NCI-H82 (cell line): ENCODE measurements at regions not wholly inside any gene's neighbourhood (a gene's known extent, or its start where the extent isn't known, plus 50 kb on each side); places are given as distances from the start of the nearest gene placed in this dataset.

Source experiments
- DNase-seq: peaks from one replicate; lab custom pipeline; 2025; lab: John Stamatoyannopoulos, UW

DNA sequence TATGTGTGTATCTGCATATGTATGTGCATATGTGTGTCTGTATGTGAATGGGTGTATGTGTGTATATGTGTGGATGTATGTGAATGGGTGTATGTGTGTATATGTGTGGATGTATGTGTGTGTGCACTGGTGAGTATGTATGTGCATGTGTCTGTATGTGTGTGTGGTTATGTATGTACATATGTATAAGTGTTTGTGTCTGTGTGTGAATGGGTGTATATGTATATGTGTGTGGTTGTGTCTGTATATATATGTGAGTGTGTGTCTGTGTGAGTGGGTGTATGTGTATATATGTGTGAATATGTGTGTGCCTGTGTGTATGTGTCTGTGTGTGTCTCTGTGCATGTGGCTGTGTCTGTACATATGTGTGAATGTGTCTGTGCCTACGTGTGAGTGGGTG lies 748.4 kb upstream of the HS6ST1 start:
- no peak for DNase-seq

GRCh38 chr2:129067953-129068352 lies 749.3 kb upstream of the HS6ST1 start:
- no peak for DNase-seq

DNA sequence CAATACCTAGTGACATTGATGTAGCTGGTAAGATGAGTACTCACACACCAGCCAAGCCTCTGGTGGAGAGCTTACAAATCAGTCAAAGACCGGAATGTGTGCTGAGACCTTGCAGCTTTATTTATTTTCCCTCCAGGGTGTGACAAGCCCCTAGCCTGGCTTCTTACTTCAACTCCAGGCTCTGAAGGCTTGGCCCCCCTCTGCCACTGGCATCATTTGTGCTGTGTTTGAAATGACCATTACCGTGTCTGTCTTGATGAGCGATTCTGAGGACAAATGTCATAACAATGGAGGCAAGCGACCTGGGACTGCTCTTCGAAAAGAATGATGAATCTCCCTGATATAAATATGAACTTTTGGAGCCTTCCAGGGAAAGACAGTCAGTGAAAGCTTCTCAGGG lies 749.9 kb upstream of the HS6ST1 start:
- DNase-seq = no peak

DNA sequence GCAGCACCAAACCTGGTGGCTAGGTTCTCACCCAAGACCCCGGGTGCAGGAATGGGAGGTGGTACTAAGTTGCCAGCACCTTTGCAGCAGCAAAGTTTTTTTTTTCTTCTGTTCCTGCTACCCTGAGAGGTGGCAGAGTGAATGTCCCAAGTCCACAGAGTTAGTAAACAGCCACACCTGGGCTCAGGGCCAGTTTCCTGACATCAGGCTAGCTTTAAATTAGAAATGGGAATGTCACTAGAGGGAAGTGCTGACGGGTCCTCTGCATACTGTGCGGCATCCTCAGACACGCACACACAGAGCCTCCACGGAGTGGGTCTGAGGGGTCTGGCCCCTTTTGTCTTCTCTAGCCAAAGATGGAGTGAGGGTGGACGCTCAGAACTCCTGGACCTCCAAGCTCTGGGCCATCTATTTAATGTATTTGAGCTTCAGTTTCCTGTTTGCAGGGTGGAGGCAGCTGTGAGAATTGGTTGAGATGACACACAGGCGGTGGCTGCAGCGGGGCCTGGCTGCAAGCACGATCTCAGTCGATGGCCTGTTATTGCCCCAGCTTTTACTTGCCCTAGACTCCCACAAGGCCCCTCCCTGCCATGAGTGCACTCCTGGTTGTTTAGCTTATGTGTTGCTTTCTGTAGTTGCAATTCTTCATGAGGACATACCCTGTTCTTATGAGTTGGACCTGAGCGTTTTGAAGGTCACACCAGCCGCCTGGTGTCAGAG lies 751.4 kb upstream of the HS6ST1 start:
- no peak for DNase-seq

GRCh38 chr2:129070663-129071062 lies 752.0 kb upstream of the HS6ST1 start:
- DNase-seq = no peak

- no peak for DNase-seq
Measured at GRCh38 chr2:129071531-129071930, 752.9 kb upstream of the HS6ST1 start.

GRCh38 chr2:129074298-129074920 lies 755.7 kb upstream of the HS6ST1 start:
- DNase-seq = no peak

GRCh38 chr2:129078548-129078947 lies 759.9 kb upstream of the HS6ST1 start:
- no peak for DNase-seq

DNA sequence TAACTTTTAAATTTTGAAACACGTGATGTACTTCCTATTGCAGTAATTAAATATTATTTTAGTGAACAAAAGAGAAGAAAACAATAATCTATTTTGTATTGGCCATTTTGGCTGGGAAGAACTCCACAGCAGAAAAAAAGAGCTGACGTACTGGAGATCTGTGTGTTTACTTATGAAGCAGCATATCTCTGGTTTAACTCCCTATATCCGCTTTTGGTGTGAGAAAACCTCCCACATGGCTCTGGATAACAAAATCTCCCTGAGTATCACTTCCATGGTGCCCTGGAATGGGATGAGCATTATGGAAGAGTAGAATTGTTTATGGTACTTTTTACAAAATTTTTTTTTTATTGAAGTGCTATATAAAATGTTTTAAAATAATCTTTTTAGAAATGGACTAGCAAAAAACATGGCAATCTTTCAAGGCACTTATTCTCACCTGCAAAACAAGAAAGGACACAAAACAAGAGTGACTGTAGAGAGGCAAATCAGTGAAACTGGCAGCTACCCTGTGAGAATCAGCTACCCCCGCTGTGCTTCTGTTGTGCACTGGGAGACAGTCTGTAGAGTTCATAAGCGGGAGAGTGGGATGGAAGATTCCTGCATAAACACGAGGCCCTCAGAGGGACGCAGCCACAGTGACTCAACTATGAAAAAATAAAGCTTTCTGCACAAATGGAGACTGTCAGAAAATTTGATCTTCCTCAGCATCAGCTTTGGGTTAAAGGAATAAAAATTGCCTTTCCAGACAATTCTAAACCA lies 762.2 kb upstream of the HS6ST1 start:
- DNase-seq = no peak

DNA sequence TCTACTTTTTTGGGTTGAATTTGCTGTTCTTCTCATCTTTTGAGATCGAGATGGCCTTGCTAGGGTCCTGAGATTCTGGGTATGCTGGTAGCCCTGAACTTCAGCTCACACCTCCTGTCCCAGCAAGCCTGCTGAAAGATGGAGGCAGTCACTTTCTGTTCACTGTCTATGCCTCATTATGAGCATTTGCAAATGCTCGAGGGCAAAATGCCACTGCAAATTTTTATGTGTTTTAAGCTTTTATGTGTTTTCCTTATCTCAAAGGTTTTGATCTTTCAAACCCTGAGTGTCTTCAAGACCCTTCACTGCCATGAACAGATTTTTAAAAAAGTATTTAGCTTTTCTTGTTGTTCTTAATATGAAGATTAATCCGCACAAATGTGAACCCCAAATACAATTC lies 766.7 kb upstream of the HS6ST1 start:
- DNase-seq = no peak

GRCh38 chr2:129087133-129087813 lies 768.6 kb upstream of the HS6ST1 start:
- DNase-seq = no peak

GRCh38 chr2:129091620-129092019 lies 773.0 kb upstream of the HS6ST1 start:
- DNase-seq = no peak

DNA sequence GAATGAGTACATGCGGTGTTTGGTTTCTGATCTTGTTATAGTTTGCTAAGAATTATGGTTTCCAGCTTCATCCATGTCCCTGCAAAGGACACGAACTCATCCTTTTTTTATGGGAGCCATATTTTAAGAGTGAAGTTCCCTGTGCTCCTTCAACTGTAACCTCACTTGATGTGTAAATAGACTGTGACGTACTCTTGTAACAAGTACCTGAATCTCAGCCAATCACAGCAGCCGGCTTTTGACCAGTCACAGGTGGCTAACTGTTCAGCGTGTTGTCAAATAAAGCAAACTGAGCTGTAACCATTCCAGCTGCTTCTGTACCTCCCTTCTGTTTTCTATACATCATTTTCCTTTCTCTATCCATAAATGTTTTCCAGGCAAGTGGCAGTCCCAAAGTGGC lies 774.3 kb upstream of the HS6ST1 start:
- peak; percentile 35 for DNase-seq

DNA sequence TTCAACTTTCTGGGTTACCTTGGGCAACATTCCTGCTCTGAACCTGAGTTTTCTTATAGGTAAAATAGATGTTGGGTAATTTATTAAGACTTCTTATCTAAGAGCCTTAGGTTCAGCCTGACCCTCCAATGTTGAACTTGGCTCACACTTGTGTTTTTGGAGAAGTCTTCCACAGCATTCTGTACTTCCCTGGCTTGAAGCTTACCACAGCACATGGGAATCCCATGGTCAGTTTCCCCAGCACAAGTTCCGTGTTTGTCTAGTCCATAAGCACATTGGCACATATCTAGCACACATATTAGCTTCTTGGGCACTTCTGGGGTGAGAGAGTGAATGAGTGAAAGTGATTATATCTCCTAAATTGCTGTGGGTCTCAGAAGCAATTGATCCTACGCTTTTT lies 782.5 kb upstream of the HS6ST1 start:
- DNase-seq = no peak

DNA sequence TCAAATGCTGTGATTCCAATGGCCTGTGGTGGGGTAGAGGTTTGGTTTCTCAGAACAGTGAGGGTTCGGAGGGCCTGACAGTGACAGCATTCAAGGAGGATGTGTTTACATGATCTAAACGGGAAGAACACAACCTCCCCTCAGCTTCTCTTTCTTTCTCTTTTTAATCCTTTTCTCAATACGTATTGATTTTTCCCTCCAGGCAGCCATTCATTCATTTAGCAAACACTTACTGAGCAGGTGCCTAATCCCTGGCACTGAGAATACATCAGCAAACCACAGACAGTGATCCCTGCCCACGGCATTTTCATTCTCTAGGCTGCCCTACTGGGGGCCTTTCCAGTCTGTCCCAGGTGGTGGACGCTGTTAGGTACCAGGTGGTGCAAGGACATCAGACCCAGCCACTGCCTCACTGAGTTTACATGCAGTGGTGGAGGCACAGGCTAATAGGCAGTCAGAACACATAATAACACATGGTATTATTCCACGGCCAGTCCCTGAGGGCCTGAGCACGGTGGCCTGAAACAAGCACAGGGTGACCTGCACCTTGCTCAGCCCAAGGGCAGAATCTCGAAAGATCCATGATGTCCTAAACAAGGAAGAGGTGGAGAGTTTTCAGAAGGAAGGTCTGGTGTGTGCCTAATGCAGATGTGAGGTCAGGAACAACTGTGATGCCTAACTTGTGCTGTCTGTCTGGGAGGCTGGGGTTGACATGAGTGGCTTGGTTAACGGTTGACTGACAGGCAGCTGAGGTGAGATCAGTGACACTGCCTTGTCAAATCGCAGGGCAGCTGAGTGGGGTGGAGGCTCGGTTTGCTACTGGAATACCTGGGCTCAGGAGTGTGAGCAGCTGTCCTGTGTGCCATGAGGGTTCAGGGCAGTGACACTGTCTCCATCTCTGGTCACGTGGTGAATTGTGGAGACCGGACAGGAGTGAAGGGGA lies 785.5 kb upstream of the HS6ST1 start:
- DNase-seq = peak; percentile 34

GRCh38 chr2:129112181-129112580 lies 793.5 kb upstream of the HS6ST1 start:
- no peak for DNase-seq

DNA sequence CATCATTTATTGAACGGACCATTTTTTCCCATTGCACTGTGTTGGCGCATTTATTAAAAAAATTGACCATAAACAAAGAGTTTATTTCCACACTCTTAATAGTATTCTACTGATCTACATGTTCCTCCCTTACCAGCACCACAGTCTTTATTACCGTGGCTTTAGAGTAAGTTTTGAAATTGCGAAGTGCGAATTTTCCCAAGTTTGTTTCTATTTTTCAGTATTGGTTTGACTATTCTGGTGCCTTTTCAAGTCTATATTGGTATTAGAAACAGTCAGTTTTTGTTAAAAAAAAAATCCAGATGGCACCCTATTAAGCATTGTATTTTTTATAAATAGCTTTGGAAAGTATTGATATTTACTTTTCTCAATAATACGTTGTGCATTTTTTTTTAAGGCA lies 795.1 kb upstream of the HS6ST1 start:
- no peak for DNase-seq

DNA sequence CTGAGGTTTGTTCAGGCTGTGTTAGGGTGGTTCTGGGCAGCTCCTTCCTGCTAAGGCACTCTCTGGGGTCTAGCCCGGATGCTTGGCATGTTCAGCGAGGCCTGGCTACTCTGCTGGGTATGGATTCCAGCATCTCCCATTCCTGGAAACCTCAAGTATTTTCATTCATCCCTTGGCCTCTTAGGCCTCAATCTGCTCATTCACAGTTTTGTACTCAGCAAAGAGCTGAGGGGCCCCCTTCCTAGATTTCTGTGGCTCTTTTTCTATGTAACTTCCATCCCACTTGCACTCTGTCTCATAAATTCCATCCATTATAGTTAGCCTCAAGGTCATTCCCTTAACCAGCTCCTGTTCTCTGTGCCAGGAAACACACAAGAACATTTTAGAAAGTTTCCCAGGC lies 798.8 kb upstream of the HS6ST1 start:
- no peak for DNase-seq

DNA sequence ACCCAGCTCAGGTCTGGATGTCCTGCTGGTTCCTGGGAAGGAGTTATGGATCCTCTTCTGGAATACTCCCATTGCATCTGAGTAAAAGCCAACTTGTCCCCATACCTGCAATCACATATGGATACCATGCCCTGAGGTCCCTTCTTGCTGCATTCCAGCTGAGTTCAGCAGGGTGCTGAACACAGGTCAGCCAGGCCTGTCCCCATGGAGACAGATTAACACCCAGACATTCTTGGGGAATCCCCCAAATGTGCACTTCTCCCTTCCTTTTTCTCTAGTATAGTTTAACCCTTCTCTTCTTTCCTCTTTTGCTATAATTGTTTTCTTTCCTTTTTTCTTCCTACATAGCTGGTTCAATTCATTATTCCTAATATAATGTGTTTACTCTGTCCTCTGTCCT lies 799.6 kb upstream of the HS6ST1 start:
- no peak for DNase-seq

DNA sequence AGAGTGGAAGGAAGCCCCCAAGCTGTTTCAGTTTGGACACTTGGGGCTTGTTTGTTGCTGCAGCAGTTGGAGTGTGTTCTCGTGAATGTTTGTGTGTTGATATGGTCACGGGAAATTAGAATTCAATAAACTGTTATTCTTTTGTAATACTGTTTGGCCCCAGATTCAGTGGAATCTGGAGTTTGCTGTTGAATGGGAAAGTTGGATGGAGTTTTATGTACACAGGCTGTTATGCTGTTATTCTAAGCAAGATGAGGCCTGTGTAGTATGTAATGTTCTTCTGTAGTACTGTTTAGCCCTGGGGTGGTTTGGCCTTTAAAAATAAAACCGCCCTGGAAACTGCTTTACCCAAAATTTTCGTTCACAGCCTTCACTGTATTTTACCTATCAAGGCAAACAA lies 810.4 kb upstream of the HS6ST1 start:
- no peak for DNase-seq
